Ectodermal cell (in vitro differentiated cells): ENCODE measurements at regions not wholly inside any gene's neighbourhood (a gene's known extent, or its start where the extent isn't known, plus 50 kb on each side); places are given as distances from the start of the nearest gene placed in this dataset.
"Not testable (repeated sequence)": the region's sequence is repeated elsewhere in the genome, so short reads cannot be mapped to it uniquely, and the experiment has no call there.

Experiments used
- H3K27ac ChIP-seq: 2 replicates; pipeline ENCODE4 v1.7.0; 2013; ENCODE audit warnings: mild to moderate bottlenecking, low read depth, low read length; ENCODE audit not compliant: insufficient read depth, poor library complexity, severe bottlenecking
- H3K27me3 ChIP-seq: 2 replicates; pipeline ENCODE4 v1.7.0; 2013; ENCODE audit warnings: mild to moderate bottlenecking, low read length; ENCODE audit not compliant: insufficient read depth, control insufficient read depth, poor library complexity, severe bottlenecking
- H3K36me3 ChIP-seq: one replicate; pipeline ENCODE4 v1.7.0; 2013; ENCODE audit warnings: low read length; ENCODE audit not compliant: control insufficient read depth, insufficient read depth
- H3K4me1 ChIP-seq: one replicate; pipeline ENCODE4 v1.7.0; 2013; ENCODE audit warnings: low read length; ENCODE audit not compliant: control insufficient read depth, insufficient read depth
- H3K4me3 ChIP-seq: 2 replicates; pipeline ENCODE4 v1.7.0; 2013; ENCODE audit warnings: low read depth, low read length, control low read depth; ENCODE audit not compliant: insufficient read depth
- H3K9me3 ChIP-seq: 2 replicates; pipeline ENCODE4 v1.7.0; 2013; ENCODE audit warnings: mild to moderate bottlenecking, low read length, moderate library complexity; ENCODE audit not compliant: control insufficient read depth
- WGBS, 2 experiments: methylation state at CpG; one replicate each; pipeline ENCODE4 v1.1.7; 2013; ENCODE audit warnings: missing lambda C conversion rate in 2 of 2; 5-methylcytosine and 5-hydroxymethylcytosine counted together

DNA sequence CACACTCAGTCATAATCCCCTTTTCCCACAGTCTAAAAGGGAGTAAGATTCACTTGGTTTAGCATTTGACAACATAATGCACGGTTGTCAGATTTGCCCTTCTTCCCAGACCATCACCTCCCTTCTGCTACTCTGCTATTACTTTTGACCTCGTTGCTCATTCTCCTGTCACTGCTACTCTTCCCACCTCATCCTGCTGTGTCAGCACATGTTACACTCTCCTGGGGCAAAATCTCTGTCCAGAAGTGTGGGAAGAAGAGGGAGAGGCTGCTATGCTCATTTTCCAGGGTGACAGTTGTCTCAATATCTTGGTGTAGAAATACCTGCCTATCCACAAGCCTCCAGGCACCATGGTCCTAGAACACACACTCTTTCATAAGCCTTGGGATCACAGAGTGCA is 449.9 kb upstream of the PIK3R1 start:
- WGBS, 2 experiments: 94 to 99% methylated on average over 2 of the region's 2 CpGs

GRCh38 chr5:67757771-67758170 is 457.8 kb upstream of the PIK3R1 start:
- not testable (repeated sequence) for H3K27me3 ChIP-seq, H3K9me3 ChIP-seq, H3K4me3 ChIP-seq, H3K36me3 ChIP-seq, H3K27ac ChIP-seq, H3K4me1 ChIP-seq
- 96% methylated on average over 10 of the region's 10 CpGs for WGBS, 2 experiments

More for the DNA sequence above, 449.9 kb upstream of the PIK3R1 start:
- Histone ChIP-seq H3K27me3 (no peaks in the 10 kb centered on the region), H3K9me3 (no peaks in the 10 kb centered on the region), H3K36me3 (no peaks in the 10 kb centered on the region), H3K4me3 (no peak overlapping the region), H3K27ac (no peak overlapping the region), H3K4me1 (no peaks in the 10 kb centered on the region)

DNA sequence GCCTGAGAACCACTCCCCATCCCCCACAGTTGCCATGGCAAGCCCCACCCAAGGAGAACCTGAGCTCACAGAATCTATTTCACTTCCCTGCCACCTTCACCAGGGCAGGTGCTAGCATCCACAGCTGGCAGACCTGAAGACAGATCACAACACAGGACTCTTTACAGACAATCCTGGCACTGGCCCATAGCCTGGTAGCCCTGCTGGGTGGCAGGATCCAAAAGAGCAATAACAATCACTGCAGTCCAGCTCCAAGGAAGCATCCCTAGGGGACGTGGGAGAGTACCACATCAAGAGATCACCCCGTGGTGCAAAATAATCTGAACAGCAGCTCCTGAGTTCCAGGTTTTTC is 463.2 kb upstream of the PIK3R1 start:
- no peaks in the 10 kb centered on the region for H3K36me3 ChIP-seq
- H3K27me3 ChIP-seq: no peaks in the 10 kb centered on the region
- H3K4me3 ChIP-seq: no peak overlapping the region
- no peaks in the 10 kb centered on the region for H3K4me1 ChIP-seq
- WGBS, 2 experiments: 92 to 93% methylated on average over 2 of the region's 2 CpGs
- no peaks in the 10 kb centered on the region for H3K9me3 ChIP-seq
- H3K27ac ChIP-seq: no peak overlapping the region

- H3K9me3 ChIP-seq: peaks cover 6% of the 10 kb centered on the region
- H3K4me3 ChIP-seq: no peak overlapping the region
- WGBS, 2 experiments: 67 to 92% methylated on average over 1 of the region's 1 CpG
- H3K27me3 ChIP-seq: no peaks in the 10 kb centered on the region
- no peaks in the 10 kb centered on the region for H3K4me1 ChIP-seq
- H3K27ac ChIP-seq: peak overlapping the region; percentile 28
- no peaks in the 10 kb centered on the region for H3K36me3 ChIP-seq
These were observed 467.3 kb upstream of the PIK3R1 start for GRCh38 chr5:67748165-67748690.

GRCh38 chr5:67747096-67747495 is 468.5 kb upstream of the PIK3R1 start:
- 89 to 93% methylated on average over 1 of the region's 1 CpG for WGBS, 2 experiments
- no peaks in the 10 kb centered on the region for H3K27me3 ChIP-seq
- H3K27ac ChIP-seq: no peak overlapping the region
- H3K9me3 ChIP-seq: peaks cover 6% of the 10 kb centered on the region
- no peaks in the 10 kb centered on the region for H3K4me1 ChIP-seq
- no peak overlapping the region for H3K4me3 ChIP-seq
- H3K36me3 ChIP-seq: no peaks in the 10 kb centered on the region

- not testable (repeated sequence) for H3K36me3 ChIP-seq, H3K4me1 ChIP-seq, H3K27ac ChIP-seq, H3K9me3 ChIP-seq, H3K27me3 ChIP-seq, H3K4me3 ChIP-seq
- 92% methylated on average over 8 of the region's 9 CpGs for WGBS, 2 experiments
These were observed 468.9 kb upstream of the PIK3R1 start for GRCh38 chr5:67746608-67747007.

GRCh38 chr5:67746103-67746502 is 469.5 kb upstream of the PIK3R1 start:
- peaks cover 6% of the 10 kb centered on the region for H3K9me3 ChIP-seq
- WGBS, 2 experiments: 93 to 98% methylated on average over 2 of the region's 2 CpGs
- H3K4me1 ChIP-seq: no peaks in the 10 kb centered on the region
- no peaks in the 10 kb centered on the region for H3K27me3 ChIP-seq
- no peak overlapping the region for H3K4me3 ChIP-seq
- no peak overlapping the region for H3K27ac ChIP-seq
- no peaks in the 10 kb centered on the region for H3K36me3 ChIP-seq

- Histone ChIP-seq H3K9me3 (no peaks in the 10 kb centered on the region), H3K4me3 (no peak overlapping the region), H3K4me1 (no peaks in the 10 kb centered on the region), H3K36me3 (no peaks in the 10 kb centered on the region), H3K27me3 (no peaks in the 10 kb centered on the region), H3K27ac (no peak overlapping the region)
- WGBS, 2 experiments: 94 to 97% methylated on average over 1 of the region's 2 CpGs
These were observed 482.6 kb upstream of the PIK3R1 start for GRCh38 chr5:67732921-67733320.

DNA sequence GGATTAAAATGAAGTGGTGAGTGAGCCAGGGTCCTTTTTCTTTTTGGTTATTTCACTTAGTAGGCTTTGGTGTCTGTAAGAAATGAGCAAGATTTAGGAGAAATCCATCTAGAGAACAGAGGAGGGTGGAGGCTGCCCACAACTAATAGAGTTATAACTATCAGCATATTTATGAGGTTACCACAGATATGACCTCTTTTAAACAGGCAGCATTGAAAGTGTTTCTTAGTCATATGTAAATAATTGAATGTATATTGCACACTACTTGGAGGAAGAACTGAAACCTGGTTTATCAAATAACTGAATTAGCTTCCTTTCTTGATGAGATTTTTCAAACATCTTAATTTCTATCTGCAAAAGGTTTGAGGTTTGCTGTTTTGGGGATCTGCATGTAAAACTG is 483.1 kb upstream of the PIK3R1 start:
- no peaks in the 10 kb centered on the region for H3K27me3 ChIP-seq

GRCh38 chr5:67731886-67732285 is 483.7 kb upstream of the PIK3R1 start:
- 91 to 93% methylated on average over 2 of the region's 2 CpGs for WGBS, 2 experiments
- no peaks in the 10 kb centered on the region for H3K9me3 ChIP-seq

More for the DNA sequence above, 483.1 kb upstream of the PIK3R1 start:
- Histone ChIP-seq H3K36me3 (no peaks in the 10 kb centered on the region), H3K4me3 (no peak overlapping the region), H3K4me1 (no peaks in the 10 kb centered on the region), H3K9me3 (no peaks in the 10 kb centered on the region), H3K27ac (no peak overlapping the region)

DNA sequence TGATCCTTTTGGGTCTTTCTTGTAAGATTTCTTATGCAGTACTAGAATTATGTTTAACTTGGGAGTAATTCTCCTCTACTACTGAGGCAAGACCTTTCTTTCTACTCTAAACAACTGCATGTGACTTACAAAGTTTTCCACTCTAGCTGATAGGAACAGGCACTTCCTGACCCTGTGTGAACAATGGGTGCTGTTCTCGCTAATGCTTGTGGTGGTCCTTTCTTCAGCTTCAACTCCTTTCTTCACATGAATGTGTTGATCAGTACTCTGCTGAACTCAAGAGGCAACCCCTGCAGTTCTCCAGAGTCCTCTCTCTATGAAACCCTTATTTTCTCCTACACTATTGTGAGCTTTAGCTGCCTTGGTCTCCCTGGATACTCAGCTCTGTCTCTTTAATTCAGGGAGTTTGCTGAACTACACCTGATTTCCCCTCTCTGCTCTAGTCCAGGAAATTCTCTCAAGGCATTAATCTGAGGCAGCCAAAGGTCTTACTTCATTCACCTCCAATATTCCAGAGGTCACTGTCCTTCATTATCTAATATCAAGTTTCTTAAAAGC is 484.6 kb upstream of the PIK3R1 start:
- 40 to 45% methylated on average over 1 of the region's 1 CpG for WGBS, 2 experiments
- H3K27ac ChIP-seq: no peak overlapping the region

More at GRCh38 chr5:67731886-67732285, 483.7 kb upstream of the PIK3R1 start:
- Histone ChIP-seq H3K4me1 (no peaks in the 10 kb centered on the region), H3K4me3 (no peak overlapping the region), H3K36me3 (no peaks in the 10 kb centered on the region), H3K27ac (no peak overlapping the region), H3K27me3 (no peaks in the 10 kb centered on the region)

More for the DNA sequence above, 484.6 kb upstream of the PIK3R1 start:
- no peaks in the 10 kb centered on the region for H3K36me3 ChIP-seq
- H3K4me1 ChIP-seq: no peaks in the 10 kb centered on the region
- H3K27me3 ChIP-seq: no peaks in the 10 kb centered on the region
- H3K4me3 ChIP-seq: no peak overlapping the region
- H3K9me3 ChIP-seq: no peaks in the 10 kb centered on the region
